PC-3 (cell line): ENCODE measurements at regions not wholly inside any gene's neighbourhood (a gene's known extent, or its start where the extent isn't known, plus 50 kb on each side); places are given as distances from the start of the nearest gene placed in this dataset.

ENCODE experiments used
- EZH2phosphoT487 ChIP-seq: fragments of 300-600 bp; sonication (generic); IDR thresholded peaks from 2 replicates; pipeline ENCODE4 v1.6.1; 2018; ENCODE audit warnings: mild to moderate bottlenecking, antibody characterized with exemption, low read length, borderline replicate concordance
- TF ChIP-seq, protein P1 (sequence below): fragments of 300-600 bp; sonication (generic); conservative IDR thresholded peaks from 2 replicates; pipeline ENCODE4 v1.5.1; 2017; ENCODE audit warnings: antibody characterized with exemption, low read depth, mild to moderate bottlenecking, low read length

DNA sequence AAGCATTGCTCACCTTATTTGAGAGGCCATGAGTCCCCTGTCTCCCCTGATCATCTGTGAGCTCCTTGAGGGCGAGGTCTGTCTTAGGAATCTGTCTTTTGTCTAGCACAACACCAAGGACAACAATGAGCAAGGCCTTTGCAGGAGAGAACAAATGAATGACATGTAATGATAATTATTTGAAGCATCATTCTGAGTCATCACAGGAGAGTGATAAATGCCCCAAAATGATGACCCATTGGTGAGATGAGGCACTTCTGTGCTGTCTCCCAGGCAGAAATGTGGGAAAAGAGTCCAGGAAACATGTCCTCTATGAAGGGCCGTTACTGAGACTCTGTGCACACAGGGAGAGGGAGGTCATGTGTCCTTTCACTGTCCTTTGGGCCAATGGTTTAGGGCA is 105.2 kb upstream of the LRFN2 start:
- TF ChIP-seq, protein P1, sequence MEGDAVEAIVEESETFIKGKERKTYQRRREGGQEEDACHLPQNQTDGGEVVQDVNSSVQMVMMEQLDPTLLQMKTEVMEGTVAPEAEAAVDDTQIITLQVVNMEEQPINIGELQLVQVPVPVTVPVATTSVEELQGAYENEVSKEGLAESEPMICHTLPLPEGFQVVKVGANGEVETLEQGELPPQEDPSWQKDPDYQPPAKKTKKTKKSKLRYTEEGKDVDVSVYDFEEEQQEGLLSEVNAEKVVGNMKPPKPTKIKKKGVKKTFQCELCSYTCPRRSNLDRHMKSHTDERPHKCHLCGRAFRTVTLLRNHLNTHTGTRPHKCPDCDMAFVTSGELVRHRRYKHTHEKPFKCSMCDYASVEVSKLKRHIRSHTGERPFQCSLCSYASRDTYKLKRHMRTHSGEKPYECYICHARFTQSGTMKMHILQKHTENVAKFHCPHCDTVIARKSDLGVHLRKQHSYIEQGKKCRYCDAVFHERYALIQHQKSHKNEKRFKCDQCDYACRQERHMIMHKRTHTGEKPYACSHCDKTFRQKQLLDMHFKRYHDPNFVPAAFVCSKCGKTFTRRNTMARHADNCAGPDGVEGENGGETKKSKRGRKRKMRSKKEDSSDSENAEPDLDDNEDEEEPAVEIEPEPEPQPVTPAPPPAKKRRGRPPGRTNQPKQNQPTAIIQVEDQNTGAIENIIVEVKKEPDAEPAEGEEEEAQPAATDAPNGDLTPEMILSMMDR, result no peak
- TF ChIP-seq EZH2phosphoT487, result no peak
